ENCODE measurements at regions not wholly inside any gene's neighbourhood (a gene's known extent, or its start where the extent isn't known, plus 50 kb on each side); places are given as distances from the start of the nearest gene placed in this dataset.

GRCh38 chr5:92559331-92559730, 1021.7 kb downstream of the NR2F1-AS1 start:
- H3K27ac ChIP-seq (ENCODE audit: low read depth, low read length): no peak overlapping the region
- no peaks in the 10 kb centered on the region for H3K9me3 ChIP-seq (ENCODE audit: control insufficient read depth, insufficient read depth, low read length)
- no peak overlapping the region for H3K4me2 ChIP-seq (ENCODE audit: low read length)

DNA sequence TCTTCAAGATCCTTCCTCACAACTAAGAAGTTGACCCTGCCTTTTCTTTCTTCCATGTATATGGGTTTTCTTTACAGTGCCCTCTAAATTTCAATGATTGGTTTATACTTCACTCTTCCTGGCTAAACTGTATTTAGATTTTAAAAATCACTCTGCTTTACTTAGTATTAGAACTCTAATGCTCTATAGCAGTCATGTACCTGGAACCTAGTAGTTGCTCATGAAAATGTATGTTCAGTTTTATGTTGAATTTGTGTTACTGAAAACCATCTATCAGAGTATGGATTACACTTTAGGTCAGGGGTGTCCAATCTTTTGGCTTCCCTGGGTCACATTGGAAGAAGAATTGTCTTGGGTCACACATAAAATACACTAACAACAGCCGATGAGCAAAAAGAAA, 1024.3 kb downstream of the NR2F1-AS1 start:
- no peak overlapping the region for H3K27ac ChIP-seq (ENCODE audit: low read depth, low read length)

More at GRCh38 chr5:92559331-92559730, 1021.7 kb downstream of the NR2F1-AS1 start:
- no peaks in the 10 kb centered on the region for H3F3A ChIP-seq (ENCODE audit: control insufficient read depth, insufficient read depth)
- no peaks in the 10 kb centered on the region for H3K79me2 ChIP-seq (ENCODE audit: control insufficient read depth, low read length)
- no peaks in the 10 kb centered on the region for H3K27me3 ChIP-seq (ENCODE audit: control insufficient read depth, low read length)
- H3K36me3 ChIP-seq (ENCODE audit: control insufficient read depth, low read length): no peaks in the 10 kb centered on the region
- H4K20me1 ChIP-seq (ENCODE audit: control insufficient read depth, insufficient read depth, low read depth, low read length): no peaks in the 10 kb centered on the region
- H3K4me3 ChIP-seq (ENCODE audit: low read length): no peak overlapping the region
- no peaks in the 10 kb centered on the region for H3K9me2 ChIP-seq (replicated peaks; ENCODE audit: control insufficient read depth, low read length)
- no peak for TF ChIP-seq EZH2phosphoT487 (IDR thresholded peaks at IDR 0.05; ENCODE audit: borderline replicate concordance, low read length)
- TF ChIP-seq, protein P1, sequence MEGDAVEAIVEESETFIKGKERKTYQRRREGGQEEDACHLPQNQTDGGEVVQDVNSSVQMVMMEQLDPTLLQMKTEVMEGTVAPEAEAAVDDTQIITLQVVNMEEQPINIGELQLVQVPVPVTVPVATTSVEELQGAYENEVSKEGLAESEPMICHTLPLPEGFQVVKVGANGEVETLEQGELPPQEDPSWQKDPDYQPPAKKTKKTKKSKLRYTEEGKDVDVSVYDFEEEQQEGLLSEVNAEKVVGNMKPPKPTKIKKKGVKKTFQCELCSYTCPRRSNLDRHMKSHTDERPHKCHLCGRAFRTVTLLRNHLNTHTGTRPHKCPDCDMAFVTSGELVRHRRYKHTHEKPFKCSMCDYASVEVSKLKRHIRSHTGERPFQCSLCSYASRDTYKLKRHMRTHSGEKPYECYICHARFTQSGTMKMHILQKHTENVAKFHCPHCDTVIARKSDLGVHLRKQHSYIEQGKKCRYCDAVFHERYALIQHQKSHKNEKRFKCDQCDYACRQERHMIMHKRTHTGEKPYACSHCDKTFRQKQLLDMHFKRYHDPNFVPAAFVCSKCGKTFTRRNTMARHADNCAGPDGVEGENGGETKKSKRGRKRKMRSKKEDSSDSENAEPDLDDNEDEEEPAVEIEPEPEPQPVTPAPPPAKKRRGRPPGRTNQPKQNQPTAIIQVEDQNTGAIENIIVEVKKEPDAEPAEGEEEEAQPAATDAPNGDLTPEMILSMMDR (IDR thresholded peaks at IDR 0.05; ENCODE audit: low read depth, low read length, poor library complexity, severe bottlenecking): no peak
- no peaks in the 10 kb centered on the region for H3K4me1 ChIP-seq (ENCODE audit: control insufficient read depth, low read length)

DNA sequence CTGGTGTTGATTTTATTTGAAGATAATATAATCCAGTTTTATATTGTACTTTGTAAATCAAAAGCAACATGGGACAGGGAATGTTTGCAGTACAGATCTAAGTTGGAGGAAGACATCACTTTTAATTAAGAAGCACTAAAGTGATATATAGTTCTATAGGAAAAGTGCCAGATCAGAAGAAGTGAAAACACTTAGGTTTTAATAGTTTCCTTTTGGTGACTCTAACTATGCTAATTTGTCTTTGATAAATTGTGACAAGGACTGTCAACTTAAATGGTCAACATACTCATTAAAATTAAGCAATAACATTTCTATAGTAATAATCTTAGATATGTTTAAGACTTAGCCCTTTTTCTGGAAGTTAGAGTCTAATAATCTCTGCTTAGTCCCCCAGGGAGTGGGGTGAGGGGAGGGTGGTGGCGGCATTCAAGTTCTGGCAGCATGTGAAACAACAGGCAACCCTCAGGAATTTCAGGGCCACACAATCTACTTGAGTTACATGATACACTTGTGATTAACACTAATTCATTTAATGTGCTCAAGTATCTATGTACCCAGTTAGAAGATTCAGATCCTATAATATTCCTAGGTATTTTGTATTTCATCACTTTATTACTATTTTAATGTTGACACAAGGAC, 1026.5 kb downstream of the NR2F1-AS1 start:
- H3K79me2 ChIP-seq (ENCODE audit: control insufficient read depth, low read length): no peaks in the 10 kb centered on the region
- H3K36me3 ChIP-seq (ENCODE audit: control insufficient read depth, low read length): no peaks in the 10 kb centered on the region
- H3K4me1 ChIP-seq (ENCODE audit: control insufficient read depth, low read length): no peaks in the 10 kb centered on the region
- H3K4me2 ChIP-seq (ENCODE audit: low read length): no peak overlapping the region
- H4K20me1 ChIP-seq (ENCODE audit: control insufficient read depth, insufficient read depth, low read depth, low read length): no peaks in the 10 kb centered on the region
- H3K9me2 ChIP-seq (replicated peaks; ENCODE audit: control insufficient read depth, low read length): no peaks in the 10 kb centered on the region
- no peak overlapping the region for H3K4me3 ChIP-seq (ENCODE audit: low read length)
- H3K9me3 ChIP-seq (ENCODE audit: control insufficient read depth, insufficient read depth, low read length): no peaks in the 10 kb centered on the region
- no peak for TF ChIP-seq EZH2phosphoT487 (IDR thresholded peaks at IDR 0.05; ENCODE audit: borderline replicate concordance, low read length)
- TF ChIP-seq, protein P1 (IDR thresholded peaks at IDR 0.05; ENCODE audit: low read depth, low read length, poor library complexity, severe bottlenecking): no peak
- no peaks in the 10 kb centered on the region for H3F3A ChIP-seq (ENCODE audit: control insufficient read depth, insufficient read depth)
- H3K27ac ChIP-seq (ENCODE audit: low read depth, low read length): no peak overlapping the region
- no peaks in the 10 kb centered on the region for H3K27me3 ChIP-seq (ENCODE audit: control insufficient read depth, low read length)

More for the DNA sequence above, 1024.3 kb downstream of the NR2F1-AS1 start:
- no peak overlapping the region for H3K4me2 ChIP-seq (ENCODE audit: low read length)
- H4K20me1 ChIP-seq (ENCODE audit: control insufficient read depth, insufficient read depth, low read depth, low read length): no peaks in the 10 kb centered on the region
- H3K9me3 ChIP-seq (ENCODE audit: control insufficient read depth, insufficient read depth, low read length): no peaks in the 10 kb centered on the region
- H3K9me2 ChIP-seq (replicated peaks; ENCODE audit: control insufficient read depth, low read length): no peaks in the 10 kb centered on the region
- H3K4me3 ChIP-seq (ENCODE audit: low read length): no peak overlapping the region
- no peaks in the 10 kb centered on the region for H3K36me3 ChIP-seq (ENCODE audit: control insufficient read depth, low read length)
- no peaks in the 10 kb centered on the region for H3K4me1 ChIP-seq (ENCODE audit: control insufficient read depth, low read length)
- no peaks in the 10 kb centered on the region for H3F3A ChIP-seq (ENCODE audit: control insufficient read depth, insufficient read depth)
- H3K27me3 ChIP-seq (ENCODE audit: control insufficient read depth, low read length): no peaks in the 10 kb centered on the region
- H3K79me2 ChIP-seq (ENCODE audit: control insufficient read depth, low read length): no peaks in the 10 kb centered on the region
- TF ChIP-seq EZH2phosphoT487 (IDR thresholded peaks at IDR 0.05; ENCODE audit: borderline replicate concordance, low read length): no peak

GRCh38 chr5:92553326-92553725, 1027.7 kb downstream of the NR2F1-AS1 start:
- Histone ChIP-seq H3F3A (ENCODE audit: control insufficient read depth, insufficient read depth) (no peaks in the 10 kb centered on the region), H3K79me2 (ENCODE audit: control insufficient read depth, low read length) (no peaks in the 10 kb centered on the region), H3K9me3 (ENCODE audit: control insufficient read depth, insufficient read depth, low read length) (no peaks in the 10 kb centered on the region), H3K9me2 (replicated peaks; ENCODE audit: control insufficient read depth, low read length) (no peaks in the 10 kb centered on the region), H3K4me1 (ENCODE audit: control insufficient read depth, low read length) (no peaks in the 10 kb centered on the region), H3K4me3 (ENCODE audit: low read length) (no peak overlapping the region), H3K4me2 (ENCODE audit: low read length) (no peak overlapping the region), H3K27ac (ENCODE audit: low read depth, low read length) (no peak overlapping the region), H4K20me1 (ENCODE audit: control insufficient read depth, insufficient read depth, low read depth, low read length) (no peaks in the 10 kb centered on the region), H3K36me3 (ENCODE audit: control insufficient read depth, low read length) (no peaks in the 10 kb centered on the region), H3K27me3 (ENCODE audit: control insufficient read depth, low read length) (no peaks in the 10 kb centered on the region)
- TF ChIP-seq, protein P1 (IDR thresholded peaks at IDR 0.05; ENCODE audit: low read depth, low read length, poor library complexity, severe bottlenecking): no peak
- no peak for TF ChIP-seq EZH2phosphoT487 (IDR thresholded peaks at IDR 0.05; ENCODE audit: borderline replicate concordance, low read length)

All from DOHH2 (cell line).